Tongue (tissue), 1 donor: ENCODE measurements at regions not wholly inside any gene's neighbourhood (a gene's known extent, or its start where the extent isn't known, plus 50 kb on each side); places are given as distances from the start of the nearest gene placed in this dataset.
A peak's percentile ranks its signal among the peaks of the same experiment; 100 is the strongest.
"Not testable (repeated sequence)": the region's sequence is repeated elsewhere in the genome, so short reads cannot be mapped to it uniquely, and the experiment has no call there.

Experiments
- DNase-seq: peaks from one replicate; pipeline ENCODE4 v3.0.0-alpha.2; 2015

- no peak for DNase-seq
Observed at GRCh38 chr11:47928426-47928825, 51.9 kb upstream of the PTPRJ start.

GRCh38 chr11:47924184-47924691 is 56.1 kb upstream of the PTPRJ start:
- DNase-seq = no peak

GRCh38 chr11:47923667-47924066 is 56.7 kb upstream of the PTPRJ start:
- no peak for DNase-seq

- not testable (repeated sequence) for DNase-seq
Observed at GRCh38 chr11:47921080-47921555, 59.2 kb upstream of the PTPRJ start.

- DNase-seq = no peak
Observed at GRCh38 chr11:47918882-47919495, 61.4 kb upstream of the PTPRJ start.

- no peak for DNase-seq
Observed at GRCh38 chr11:47918370-47918690, 62.0 kb upstream of the PTPRJ start.

- peak; percentile 94 for DNase-seq
Observed at GRCh38 chr11:47917599-47918369, 62.6 kb upstream of the PTPRJ start.

GRCh38 chr11:47916361-47916841 is 64.0 kb upstream of the PTPRJ start:
- peak; percentile 37 for DNase-seq

- DNase-seq = no peak
Observed at GRCh38 chr11:47915783-47916182, 64.6 kb upstream of the PTPRJ start.

- no peak for DNase-seq
Observed at GRCh38 chr11:47915374-47915773, 65.0 kb upstream of the PTPRJ start.

GRCh38 chr11:47914743-47915142 is 65.6 kb upstream of the PTPRJ start:
- no peak for DNase-seq

- DNase-seq = no peak
Observed at GRCh38 chr11:47913529-47914244, 65.5 kb upstream of the NUP160 start.

GRCh38 chr11:47912843-47913437 is 64.8 kb upstream of the NUP160 start:
- no peak for DNase-seq

- DNase-seq = no peak
Observed at GRCh38 chr11:47911149-47911548, 63.0 kb upstream of the NUP160 start.

- DNase-seq = no peak
Observed at GRCh38 chr11:47908198-47908597, 60.0 kb upstream of the NUP160 start.

- no peak for DNase-seq
Observed at GRCh38 chr11:47907499-47907898, 59.3 kb upstream of the NUP160 start.

- no peak for DNase-seq
Observed at GRCh38 chr11:47906066-47906465, 57.9 kb upstream of the NUP160 start.

- no peak for DNase-seq
Observed at GRCh38 chr11:47905358-47906059, 57.4 kb upstream of the NUP160 start.

GRCh38 chr11:47904808-47905207 is 56.7 kb upstream of the NUP160 start:
- DNase-seq = no peak

GRCh38 chr11:47904048-47904447 is 55.9 kb upstream of the NUP160 start:
- DNase-seq = no peak

GRCh38 chr11:47899801-47900200 is 51.7 kb upstream of the NUP160 start:
- DNase-seq = no peak
